HG03442 (cell line): ENCODE measurements at regions not wholly inside any gene's neighbourhood (a gene's known extent, or its start where the extent isn't known, plus 50 kb on each side); places are given as distances from the start of the nearest gene placed in this dataset.

ENCODE experiments used
- ATAC-seq: cut with Tn5 transposase; IDR thresholded peaks from one replicate; pipeline ENCODE4 v1.9.1; 2021; ENCODE audit warnings: mild to moderate bottlenecking, moderate library complexity; ENCODE audit not compliant: unreplicated experiment

GRCh38 chr1:65090406-65090805 is 57.6 kb upstream of the AK4 start:
- no peak for ATAC-seq

- no peak for ATAC-seq
These were observed 55.3 kb upstream of the AK4 start for GRCh38 chr1:65092691-65093090.

- ATAC-seq = no peak
These were observed 50.9 kb upstream of the AK4 start for GRCh38 chr1:65097076-65097475.
